ENCODE measurements at regions not wholly inside any gene's neighbourhood (a gene's known extent, or its start where the extent isn't known, plus 50 kb on each side); places are given as distances from the start of the nearest gene placed in this dataset.

- no peak overlapping the region for H3K27ac ChIP-seq (ENCODE audit: insufficient read length, low read depth, low read length)
- no CpG with 5 or more reads among the region's 3 CpGs for WGBS (ENCODE audit: extremely low coverage, insufficient read length, low lambda C conversion rate)
- Mint-ChIP-seq H3K9me3 (peaks cover 15 to 19% of the 10 kb centered on the region in 2 experiments), H3K4me3 (no peak overlapping the region), H3K36me3 (ENCODE audit: insufficient read depth in 1 of 3, low read depth in 3 of 3) (peaks cover 7 to 11% (median 8%) of the 10 kb centered on the region in 3 experiments), H3K27ac (no peak overlapping the region), H3K27me3 (ENCODE audit: low read depth) (no peaks in the 10 kb centered on the region; the same call in 1 of the 2 replicates), H3K4me1 (no peaks in the 10 kb centered on the region)
- no peaks in the 10 kb centered on the region for H3K23me2 ChIP-seq (ENCODE audit: insufficient read length, low read depth, low read length, poor library complexity, severe bottlenecking)
- no peak overlapping the region for H2BK12ac ChIP-seq (ENCODE audit: insufficient read length, low read depth, low read length)
- H2BK120ac ChIP-seq (ENCODE audit: low read depth, low read length, poor library complexity, severe bottlenecking), result no peak overlapping the region
- H3T11ph ChIP-seq (ENCODE audit: low read length), result no peak overlapping the region
- H3K23ac ChIP-seq (ENCODE audit: insufficient read length, low read depth, low read length), result no peak overlapping the region
- H2BK20ac ChIP-seq (ENCODE audit: low read depth, low read length, poor library complexity, severe bottlenecking), result no peak overlapping the region
- no peak overlapping the region for H3K4me2 ChIP-seq (ENCODE audit: insufficient read depth, insufficient read length, low read length)
- H3K4ac ChIP-seq (ENCODE audit: low read depth, low read length), result no peak overlapping the region
- H3K79me1 ChIP-seq (ENCODE audit: insufficient read depth, low read depth, low read length, poor library complexity, severe bottlenecking), result no peaks in the 10 kb centered on the region
- H4K8ac ChIP-seq (replicated peaks; ENCODE audit: insufficient read length, low read depth, low read length), result no peak overlapping the region
- H3K9me3 ChIP-seq (ENCODE audit: control insufficient read depth, low read depth, low read length), result no peaks in the 10 kb centered on the region
- H4K5ac ChIP-seq (ENCODE audit: insufficient read length, low read depth, low read length), result no peak overlapping the region
- H2AK5ac ChIP-seq (ENCODE audit: insufficient read length, low read length), result no peak overlapping the region
- H2AFZ ChIP-seq (ENCODE audit: low read length), result no peak overlapping the region
- no peak for TF ChIP-seq CTCF (conservative IDR thresholded peaks at IDR 0.05)
- no peak overlapping the region for H3K18ac ChIP-seq (ENCODE audit: insufficient read length, low read depth, low read length)
- no peak overlapping the region for H3K56ac ChIP-seq (ENCODE audit: insufficient read length, low read depth, low read length)
- no peak overlapping the region for H2BK15ac ChIP-seq (ENCODE audit: low read depth, low read length)
- no peak overlapping the region for H3K14ac ChIP-seq (ENCODE audit: insufficient read depth, low read length)
- DNase-seq, result no peak
- no peaks in the 10 kb centered on the region for H4K20me1 ChIP-seq (ENCODE audit: control insufficient read depth, insufficient read depth, insufficient read length)
- no peaks in the 10 kb centered on the region for H3K79me2 ChIP-seq (ENCODE audit: insufficient read depth, low read length)
- H4K91ac ChIP-seq (ENCODE audit: insufficient read length, low read depth, low read length), result no peak overlapping the region
- H3K9ac ChIP-seq (ENCODE audit: extremely low read depth, insufficient read length, low read length), result no peak overlapping the region
- H3K4me1 ChIP-seq (ENCODE audit: insufficient read depth, low read length), result no peaks in the 10 kb centered on the region
- H3K27me3 ChIP-seq (ENCODE audit: insufficient read depth, low read length), result no peaks in the 10 kb centered on the region
- H2BK5ac ChIP-seq (ENCODE audit: insufficient read length, low read length), result no peak overlapping the region
These were observed 1520.8 kb upstream of the CDH6 start for GRCh38 chr5:29672678-29673077.

Measured in H9 (cell line).